ENCODE measurements at regions not wholly inside any gene's neighbourhood (a gene's known extent, or its start where the extent isn't known, plus 50 kb on each side); places are given as distances from the start of the nearest gene placed in this dataset.
A peak's percentile ranks its signal among the peaks of the same experiment; 100 is the strongest.
"Not testable (repeated sequence)": the region's sequence is repeated elsewhere in the genome, so short reads cannot be mapped to it uniquely, and the experiment has no call there.

GRCh38 chr12:9304540-9304939, 96.3 kb upstream of the PZP start:
- DNase-seq: not testable (repeated sequence)

DNA sequence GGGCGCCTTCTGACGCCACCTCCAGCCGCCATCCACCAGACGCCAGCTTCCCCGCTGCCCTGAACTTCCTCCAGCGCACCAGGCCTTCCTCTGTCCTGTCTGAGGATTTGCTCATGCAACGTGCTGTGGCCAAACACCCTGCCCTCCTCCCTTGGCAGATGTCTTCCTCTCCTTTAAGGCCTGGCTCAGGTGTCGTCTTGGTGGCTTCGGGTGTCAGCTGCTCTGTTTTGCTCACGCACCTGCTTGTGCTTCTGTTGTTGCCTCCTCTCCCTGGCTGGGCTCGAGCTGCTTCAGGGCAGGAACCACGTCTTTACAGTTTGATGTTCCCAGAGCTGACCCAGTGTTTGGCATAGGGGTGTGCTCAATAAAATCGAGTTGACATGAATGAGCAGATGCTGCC, 87.7 kb upstream of the PZP start:
- DNase-seq: not testable (repeated sequence)

DNA sequence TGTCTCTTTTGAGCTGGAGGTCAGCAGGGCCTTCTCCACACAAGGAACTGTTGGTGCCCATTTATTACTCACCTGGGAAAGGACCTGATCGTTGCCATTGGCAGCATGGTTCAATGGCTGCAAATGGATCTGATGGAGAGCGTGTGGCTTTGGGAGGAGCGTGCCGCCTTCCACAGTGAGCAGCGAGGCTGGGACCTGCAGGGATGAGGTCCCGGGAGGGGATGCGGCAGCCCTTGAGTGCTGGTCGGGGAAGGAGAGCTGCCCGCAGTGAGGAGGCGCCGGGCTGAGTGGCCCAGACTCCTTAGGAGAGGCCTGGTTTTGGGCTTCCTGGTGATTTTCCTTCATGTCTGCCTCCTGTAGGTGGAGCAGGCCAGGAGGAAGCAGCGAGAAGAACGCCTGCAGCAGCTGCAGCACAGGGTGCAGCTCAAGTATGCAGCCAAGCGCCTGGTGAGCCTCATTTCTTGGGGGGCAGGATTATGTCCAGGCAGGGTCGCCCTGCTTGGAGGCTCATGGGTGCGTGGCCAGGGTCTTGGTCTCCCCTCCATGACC, 86.0 kb upstream of the PZP start:
- DNase-seq: not testable (repeated sequence)

DNA sequence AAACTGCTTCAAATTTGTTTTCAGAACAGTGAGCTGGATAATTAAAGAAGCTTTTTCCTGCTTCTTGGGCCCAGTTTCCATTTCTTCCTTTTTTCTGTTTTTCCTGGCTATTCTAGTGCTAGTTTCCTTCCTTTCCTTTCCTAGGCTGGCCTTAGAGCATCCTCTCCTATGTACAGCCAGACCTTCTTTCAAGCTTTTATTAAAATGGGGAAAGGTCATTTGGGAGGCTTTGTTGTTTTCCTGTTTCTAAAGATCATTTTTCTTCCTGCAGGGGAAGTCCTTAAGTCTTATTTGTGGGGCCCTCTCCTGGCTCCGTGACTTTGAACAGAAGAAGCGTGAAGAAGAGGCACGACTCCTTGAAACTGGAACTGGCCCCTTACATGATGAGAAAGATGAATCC, 85.2 kb upstream of the PZP start:
- not testable (repeated sequence) for DNase-seq

DNA sequence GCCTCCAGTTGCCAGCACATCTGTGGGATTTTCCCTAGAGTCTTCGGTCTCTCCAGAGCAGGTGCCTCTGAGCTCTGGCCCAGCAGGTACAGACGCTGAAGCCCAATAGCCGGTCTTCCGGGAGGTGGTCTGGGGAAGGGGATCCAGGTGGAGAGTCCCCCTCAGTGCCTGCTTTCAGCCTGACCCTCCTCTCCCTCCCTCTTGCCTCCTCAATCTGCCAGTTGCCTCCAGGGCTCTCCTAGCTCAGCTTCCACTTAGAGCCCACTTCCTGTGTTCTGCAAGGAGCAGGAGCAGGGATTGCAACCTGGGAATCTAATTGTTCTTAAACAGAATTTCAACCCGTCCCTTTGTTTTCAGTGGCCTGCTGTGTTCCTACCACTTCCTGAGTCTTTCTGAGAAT, 81.8 kb upstream of the PZP start:
- not testable (repeated sequence) for DNase-seq

DNA sequence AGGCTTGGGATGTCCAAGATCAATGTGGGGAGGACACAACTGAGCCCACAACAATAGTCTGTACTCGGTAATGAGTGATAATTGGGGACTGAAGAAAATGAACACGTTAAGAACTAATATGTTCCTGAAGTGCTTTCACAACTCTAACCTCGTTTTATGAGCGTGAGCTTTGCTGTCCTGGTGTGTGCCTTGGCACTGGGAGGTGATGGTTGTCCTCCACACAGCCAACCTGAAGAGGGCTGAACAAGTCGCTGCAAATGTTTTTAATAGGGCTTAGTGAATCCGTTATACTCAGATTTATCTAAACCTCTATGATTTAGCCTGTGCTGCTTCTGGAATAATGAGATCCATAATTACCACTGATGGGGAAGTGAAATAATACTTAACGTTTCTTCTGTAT, 76.5 kb upstream of the PZP start:
- DNase-seq: not testable (repeated sequence)

- not testable (repeated sequence) for DNase-seq
Observed at GRCh38 chr12:9284197-9284596, 76.0 kb upstream of the PZP start.

DNA sequence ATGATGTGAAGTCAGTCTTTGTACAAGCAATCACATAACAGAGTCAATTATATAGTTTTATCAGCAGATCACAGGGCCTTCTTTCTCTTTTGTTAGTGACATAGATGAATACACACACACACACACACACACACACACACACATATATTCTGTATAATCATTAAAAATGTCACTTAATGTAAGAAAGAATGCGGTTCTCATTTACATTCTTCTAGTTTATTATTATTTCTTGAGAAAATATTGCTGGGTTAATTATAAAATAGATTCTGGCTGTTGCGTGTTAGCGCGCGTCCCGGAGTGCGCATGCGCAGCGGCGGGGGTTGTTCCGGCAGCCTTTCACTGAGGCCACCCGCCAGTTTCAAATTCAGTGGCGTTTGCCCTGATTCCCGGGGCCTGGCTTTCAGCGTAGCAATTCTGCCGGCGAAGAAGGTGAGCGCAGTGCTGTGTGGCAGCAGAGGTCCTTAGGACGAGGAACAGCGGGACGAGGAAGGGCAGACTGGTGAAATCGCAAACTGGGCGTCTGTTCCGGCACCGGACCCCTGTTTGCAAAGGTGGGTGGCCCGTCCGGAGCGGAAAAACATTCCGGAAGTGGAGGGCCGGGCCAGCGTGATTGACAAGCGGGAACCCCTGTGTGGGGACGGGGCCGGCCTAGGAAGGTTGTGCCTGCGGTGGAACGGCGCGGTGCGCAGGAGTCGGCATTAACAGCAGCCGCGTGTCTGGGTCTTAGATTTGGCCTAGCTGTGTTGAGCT, 75.3 kb upstream of the PZP start:
- peak; percentile 65 to 73 for DNase-seq

GRCh38 chr12:9276990-9277389, 68.8 kb upstream of the PZP start:
- no peak for DNase-seq

DNA sequence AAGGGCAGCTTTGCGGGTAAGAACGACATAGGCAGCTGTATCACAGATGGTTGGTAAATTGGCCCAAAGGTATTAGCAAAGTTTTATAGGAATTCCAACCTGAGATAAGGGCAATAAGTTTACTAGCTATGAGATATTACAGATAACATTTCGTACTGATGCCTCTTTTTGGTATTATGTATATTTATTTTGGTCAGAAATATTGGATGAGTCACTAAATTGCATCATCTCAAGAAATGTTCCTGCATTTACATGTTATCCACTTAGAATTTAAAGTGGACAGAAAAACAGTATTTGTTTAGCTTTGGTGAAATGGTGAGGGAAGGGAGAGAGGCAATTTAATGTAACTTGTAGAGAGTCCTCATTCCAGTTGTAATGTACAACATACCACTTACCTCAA, 65.1 kb upstream of the PZP start:
- DNase-seq: no peak

DNA sequence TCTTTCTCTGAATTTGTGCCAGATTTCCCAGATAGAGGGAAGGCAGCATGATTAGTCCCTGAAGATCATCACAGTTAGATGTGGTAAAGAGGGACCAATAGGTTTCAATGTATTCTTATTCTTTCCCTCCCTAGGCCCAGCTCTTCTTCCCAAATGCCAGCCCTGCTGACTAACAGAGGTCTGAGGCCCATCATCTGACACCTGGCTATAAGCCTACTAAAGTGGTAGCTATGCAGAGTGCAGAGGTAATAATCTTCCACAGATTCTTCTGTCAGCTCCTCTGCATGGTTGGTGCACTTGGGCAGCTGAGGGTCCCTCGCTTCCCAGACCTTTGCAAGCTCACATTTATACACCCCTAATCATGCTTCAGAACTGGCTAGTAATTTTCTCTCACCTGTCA, 63.7 kb upstream of the PZP start:
- no peak for DNase-seq

DNA sequence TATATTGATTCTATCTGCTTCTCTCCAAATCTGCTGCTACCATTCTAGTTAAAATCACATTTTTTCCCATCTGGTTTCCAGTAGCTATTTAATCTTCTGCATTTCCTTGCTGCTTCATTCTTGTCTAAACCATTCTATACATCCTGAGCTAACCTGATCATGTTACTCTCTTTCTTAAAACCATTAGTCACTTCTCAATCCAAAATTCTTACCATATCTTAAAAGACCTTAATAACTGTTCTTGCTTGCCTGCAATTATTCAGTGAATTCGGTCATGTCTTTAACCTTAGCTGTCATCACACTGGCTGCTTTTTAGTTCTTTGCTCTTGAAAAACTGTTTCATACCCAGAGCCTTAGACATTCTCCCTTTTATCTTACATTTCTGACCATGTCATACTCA, 56.4 kb upstream of the PZP start:
- no peak for DNase-seq

GRCh38 chr12:9260931-9261330, 52.7 kb upstream of the PZP start:
- DNase-seq: no peak

- no peak for DNase-seq
Observed at GRCh38 chr12:9258676-9259075, 50.5 kb upstream of the PZP start.
